ENCODE measurements at regions not wholly inside any gene's neighbourhood (a gene's known extent, or its start where the extent isn't known, plus 50 kb on each side); places are given as distances from the start of the nearest gene placed in this dataset.

- WGBS, 3 donors = 64 to 73% (median 70%) methylated on average over 3 of the region's 3 CpGs
- H3K27ac ChIP-seq (ENCODE audit: low read depth in 1 of 3, low read length in 2 of 3) = no peak overlapping the region
Measured at GRCh38 chr17:51375771-51376170, 115.4 kb downstream of the UTP18 start.

GRCh38 chr17:51376739-51377138 is 116.4 kb downstream of the UTP18 start:
- Histone ChIP-seq H3K4me3 (ENCODE audit: low read depth in 1 of 3, low read length in 3 of 3) (no peak overlapping the region), H3K9me3 (ENCODE audit: control insufficient read depth in 2 of 2, insufficient read depth in 1 of 2, low read depth in 1 of 2, low read length in 1 of 2) (no peaks in the 10 kb centered on the region), H3K27ac (ENCODE audit: low read depth in 1 of 3, low read length in 2 of 3) (no peak overlapping the region), H3K4me1 (ENCODE audit: control insufficient read depth in 3 of 3, insufficient read depth in 2 of 3, low read depth in 1 of 3, low read length in 2 of 3) (no peaks in the 10 kb centered on the region), H3K27me3 (ENCODE audit: control insufficient read depth in 3 of 3, insufficient read depth in 3 of 3, low read length in 3 of 3) (no peaks in the 10 kb centered on the region), H3K36me3 (ENCODE audit: control insufficient read depth in 3 of 3, insufficient read depth in 2 of 3, low read depth in 1 of 3, low read length in 3 of 3) (no peaks in the 10 kb centered on the region)
- DNase-seq (no peak), FAIRE-seq (no peak)
- 52 to 75% (median 73%) methylated on average over 1 of the region's 1 CpG for WGBS, 3 donors

More at GRCh38 chr17:51375771-51376170, 115.4 kb downstream of the UTP18 start:
- no peaks in the 10 kb centered on the region for H3K36me3 ChIP-seq (ENCODE audit: control insufficient read depth in 3 of 3, insufficient read depth in 2 of 3, low read depth in 1 of 3, low read length in 3 of 3)
- H3K4me3 ChIP-seq (ENCODE audit: low read depth in 1 of 3, low read length in 3 of 3) = no peak overlapping the region
- DNase-seq (no peak), FAIRE-seq (no peak)
- no peaks in the 10 kb centered on the region for H3K4me1 ChIP-seq (ENCODE audit: control insufficient read depth in 3 of 3, insufficient read depth in 2 of 3, low read depth in 1 of 3, low read length in 2 of 3)
- no peaks in the 10 kb centered on the region for H3K27me3 ChIP-seq (ENCODE audit: control insufficient read depth in 3 of 3, insufficient read depth in 3 of 3, low read length in 3 of 3)
- no peaks in the 10 kb centered on the region for H3K9me3 ChIP-seq (ENCODE audit: control insufficient read depth in 2 of 2, insufficient read depth in 1 of 2, low read depth in 1 of 2, low read length in 1 of 2)

- Histone ChIP-seq H3K9me3 (ENCODE audit: control insufficient read depth in 2 of 2, insufficient read depth in 1 of 2, low read depth in 1 of 2, low read length in 1 of 2) (no peaks in the 10 kb centered on the region), H3K36me3 (ENCODE audit: control insufficient read depth in 3 of 3, insufficient read depth in 2 of 3, low read depth in 1 of 3, low read length in 3 of 3) (no peaks in the 10 kb centered on the region), H3K4me1 (ENCODE audit: control insufficient read depth in 3 of 3, insufficient read depth in 2 of 3, low read depth in 1 of 3, low read length in 2 of 3) (no peaks in the 10 kb centered on the region), H3K27me3 (ENCODE audit: control insufficient read depth in 3 of 3, insufficient read depth in 3 of 3, low read length in 3 of 3) (no peaks in the 10 kb centered on the region), H3K4me3 (ENCODE audit: low read depth in 1 of 3, low read length in 3 of 3) (no peak overlapping the region), H3K27ac (ENCODE audit: low read depth in 1 of 3, low read length in 2 of 3) (no peak overlapping the region)
- FAIRE-seq (no peak), DNase-seq (no peak)
- WGBS, 3 donors = 59 to 73% (median 62%) methylated on average over 1 of the region's 1 CpG
Measured at GRCh38 chr17:51381262-51381661, 120.9 kb downstream of the UTP18 start.

GRCh38 chr17:51385208-51385607 is 124.9 kb downstream of the UTP18 start:
- H3K27ac ChIP-seq (ENCODE audit: low read depth in 1 of 3, low read length in 2 of 3) = no peak overlapping the region
- FAIRE-seq (no peak), DNase-seq (no peak)
- no peaks in the 10 kb centered on the region for H3K4me1 ChIP-seq (ENCODE audit: control insufficient read depth in 3 of 3, insufficient read depth in 2 of 3, low read depth in 1 of 3, low read length in 2 of 3)
- H3K4me3 ChIP-seq (ENCODE audit: low read depth in 1 of 3, low read length in 3 of 3) = no peak overlapping the region
- H3K9me3 ChIP-seq (ENCODE audit: control insufficient read depth in 2 of 2, insufficient read depth in 1 of 2, low read depth in 1 of 2, low read length in 1 of 2) = no peaks in the 10 kb centered on the region
- no peaks in the 10 kb centered on the region for H3K36me3 ChIP-seq (ENCODE audit: control insufficient read depth in 3 of 3, insufficient read depth in 2 of 3, low read depth in 1 of 3, low read length in 3 of 3)
- no peaks in the 10 kb centered on the region for H3K27me3 ChIP-seq (ENCODE audit: control insufficient read depth in 3 of 3, insufficient read depth in 3 of 3, low read length in 3 of 3)
- 85 to 87% (median 86%) methylated on average over 20 of the region's 20 CpGs for WGBS, 3 donors

- Histone ChIP-seq H3K9me3 (ENCODE audit: control insufficient read depth in 2 of 2, insufficient read depth in 1 of 2, low read depth in 1 of 2, low read length in 1 of 2) (no peaks in the 10 kb centered on the region), H3K27me3 (ENCODE audit: control insufficient read depth in 3 of 3, insufficient read depth in 3 of 3, low read length in 3 of 3) (no peaks in the 10 kb centered on the region), H3K4me3 (ENCODE audit: low read depth in 1 of 3, low read length in 3 of 3) (no peak overlapping the region), H3K4me1 (ENCODE audit: control insufficient read depth in 3 of 3, insufficient read depth in 2 of 3, low read depth in 1 of 3, low read length in 2 of 3) (no peaks in the 10 kb centered on the region), H3K36me3 (ENCODE audit: control insufficient read depth in 3 of 3, insufficient read depth in 2 of 3, low read depth in 1 of 3, low read length in 3 of 3) (no peaks in the 10 kb centered on the region), H3K27ac (ENCODE audit: low read depth in 1 of 3, low read length in 2 of 3) (no peak overlapping the region)
- no peak for DNase-seq
- WGBS, 3 donors = 74 to 83% (median 83%) methylated on average over 4 of the region's 4 CpGs
- FAIRE-seq = no peak
Measured at GRCh38 chr17:51387582-51387981, 127.2 kb downstream of the UTP18 start.

GRCh38 chr17:51387986-51388385 is 127.6 kb downstream of the UTP18 start:
- H3K4me3 ChIP-seq (ENCODE audit: low read depth in 1 of 3, low read length in 3 of 3) = no peak overlapping the region
- 65 to 81% (median 65%) methylated on average over 2 of the region's 2 CpGs for WGBS, 3 donors
- H3K27ac ChIP-seq (ENCODE audit: low read depth in 1 of 3, low read length in 2 of 3) = no peak overlapping the region
- no peaks in the 10 kb centered on the region for H3K4me1 ChIP-seq (ENCODE audit: control insufficient read depth in 3 of 3, insufficient read depth in 2 of 3, low read depth in 1 of 3, low read length in 2 of 3)
- no peak for DNase-seq
- no peaks in the 10 kb centered on the region for H3K9me3 ChIP-seq (ENCODE audit: control insufficient read depth in 2 of 2, insufficient read depth in 1 of 2, low read depth in 1 of 2, low read length in 1 of 2)
- FAIRE-seq = no peak
- H3K27me3 ChIP-seq (ENCODE audit: control insufficient read depth in 3 of 3, insufficient read depth in 3 of 3, low read length in 3 of 3) = no peaks in the 10 kb centered on the region
- no peaks in the 10 kb centered on the region for H3K36me3 ChIP-seq (ENCODE audit: control insufficient read depth in 3 of 3, insufficient read depth in 2 of 3, low read depth in 1 of 3, low read length in 3 of 3)

- no peaks in the 10 kb centered on the region for H3K9me3 ChIP-seq (ENCODE audit: control insufficient read depth in 2 of 2, insufficient read depth in 1 of 2, low read depth in 1 of 2, low read length in 1 of 2)
- no peaks in the 10 kb centered on the region for H3K36me3 ChIP-seq (ENCODE audit: control insufficient read depth in 3 of 3, insufficient read depth in 2 of 3, low read depth in 1 of 3, low read length in 3 of 3)
- H3K4me3 ChIP-seq (ENCODE audit: low read depth in 1 of 3, low read length in 3 of 3) = no peak overlapping the region
- DNase-seq = no peak
- 62 to 72% (median 64%) methylated on average over 1 of the region's 1 CpG for WGBS, 3 donors
- H3K27ac ChIP-seq (ENCODE audit: low read depth in 1 of 3, low read length in 2 of 3) = no peak overlapping the region
- H3K27me3 ChIP-seq (ENCODE audit: control insufficient read depth in 3 of 3, insufficient read depth in 3 of 3, low read length in 3 of 3) = no peaks in the 10 kb centered on the region
- FAIRE-seq = no peak
- no peaks in the 10 kb centered on the region for H3K4me1 ChIP-seq (ENCODE audit: control insufficient read depth in 3 of 3, insufficient read depth in 2 of 3, low read depth in 1 of 3, low read length in 2 of 3)
Measured at GRCh38 chr17:51389875-51390274, 129.5 kb downstream of the UTP18 start.

GRCh38 chr17:51391982-51392654 is 131.8 kb downstream of the UTP18 start:
- Histone ChIP-seq H3K9me3 (ENCODE audit: control insufficient read depth in 2 of 2, insufficient read depth in 1 of 2, low read depth in 1 of 2, low read length in 1 of 2) (no peaks in the 10 kb centered on the region), H3K27me3 (ENCODE audit: control insufficient read depth in 3 of 3, insufficient read depth in 3 of 3, low read length in 3 of 3) (no peaks in the 10 kb centered on the region), H3K27ac (ENCODE audit: low read depth in 1 of 3, low read length in 2 of 3) (no peak overlapping the region), H3K4me1 (ENCODE audit: control insufficient read depth in 3 of 3, insufficient read depth in 2 of 3, low read depth in 1 of 3, low read length in 2 of 3) (no peaks in the 10 kb centered on the region), H3K4me3 (ENCODE audit: low read depth in 1 of 3, low read length in 3 of 3) (no peak overlapping the region), H3K36me3 (ENCODE audit: control insufficient read depth in 3 of 3, insufficient read depth in 2 of 3, low read depth in 1 of 3, low read length in 3 of 3) (no peaks in the 10 kb centered on the region)
- 37 to 71% (median 50%) methylated on average over 8 of the region's 8 CpGs for WGBS, 3 donors
- FAIRE-seq (no peak), DNase-seq (no peak)

GRCh38 chr17:51395621-51396020 is 135.3 kb downstream of the UTP18 start:
- no peak overlapping the region for H3K27ac ChIP-seq (ENCODE audit: low read depth in 1 of 3, low read length in 2 of 3)
- no peak overlapping the region for H3K4me3 ChIP-seq (ENCODE audit: low read depth in 1 of 3, low read length in 3 of 3)
- WGBS, 3 donors = 82 to 92% (median 84%) methylated on average over 6 of the region's 6 CpGs
- no peak for DNase-seq
- H3K9me3 ChIP-seq (ENCODE audit: control insufficient read depth in 2 of 2, insufficient read depth in 1 of 2, low read depth in 1 of 2, low read length in 1 of 2) = no peaks in the 10 kb centered on the region
- no peak for FAIRE-seq
- no peaks in the 10 kb centered on the region for H3K27me3 ChIP-seq (ENCODE audit: control insufficient read depth in 3 of 3, insufficient read depth in 3 of 3, low read length in 3 of 3)
- H3K36me3 ChIP-seq (ENCODE audit: control insufficient read depth in 3 of 3, insufficient read depth in 2 of 3, low read depth in 1 of 3, low read length in 3 of 3) = no peaks in the 10 kb centered on the region
- H3K4me1 ChIP-seq (ENCODE audit: control insufficient read depth in 3 of 3, insufficient read depth in 2 of 3, low read depth in 1 of 3, low read length in 2 of 3) = no peaks in the 10 kb centered on the region

Measured in small intestine (tissue), 7 donors.